K562 (cell line): ENCODE measurements at regions not wholly inside any gene's neighbourhood (a gene's known extent, or its start where the extent isn't known, plus 50 kb on each side); places are given as distances from the start of the nearest gene placed in this dataset.
A peak's percentile ranks its signal among the peaks of the same experiment; 100 is the strongest.

Source experiments
- ATAC-seq: fragments of 200-7000 bp; cut with Tn5 transposase; 3 replicates; pipeline ENCODE4 v1.9.1; 2020; ENCODE audit warnings: moderate library complexity
- BruUV-seq: library from RNA; stranded (reverse); fragments of 400-500 nt; replicated peaks from 2 replicates; lab custom pipeline; 2021; lab: Mats Ljungman, UMichigan
- CTCF ChIA-PET: fragments of 300-600 bp; formaldehyde crosslinking; extraction: SDS; loops from one replicate; lab custom pipeline; 2021; ENCODE audit warnings: low intra/inter-chr PET ratio; lab: Yijun Ruan, JAX
- POLR2A ChIA-PET: fragments of 300-600, 350-650 bp; sonication (Branson Sonifier 250); formaldehyde crosslinking; extraction: SDS; loops from one replicate; lab custom pipeline; 2021; ENCODE audit warnings: antibody characterized with exemption, inconsistent platforms; lab: Yijun Ruan, JAX
- DNase-seq, 4 experiments: peaks; one replicate each; pipeline versions ENCODE4 v3.0.0 to v3.0.0-alpha.2; 2011 to 2018; ENCODE audit warnings: low spot score in 3 of 4, mixed read lengths in 3 of 4; ENCODE audit errors: extremely low read depth in 1 of 4
- FAIRE-seq: peaks from 2 replicates; lab custom pipeline; 2011; peaks lifted over from hg19 to GRCh38; lab: Jason Lieb, UNC
- H2AFZ ChIP-seq: 2 replicates; pipeline ENCODE4 v1.6.0; 2011; ENCODE audit warnings: low read depth, low read length, control low read depth, inconsistent platforms
- H3K27ac ChIP-seq: fragments of 200-600 bp; 3 replicates; pipeline ENCODE4 v1.8.0; 2011; ENCODE audit warnings: low read depth, mild to moderate bottlenecking, control low read depth, inconsistent platforms, low read length, moderate library complexity, mixed read lengths; ENCODE audit errors: extremely low read depth
- H3K27me3 ChIP-seq, 2 experiments: fragments of 300-600 bp in 1 of 2; 2 replicates in 1 of 2; 3 replicates in 1 of 2; pipeline versions ENCODE4 v1.6.0 to v1.8.0; 2011; ENCODE audit warnings: inconsistent platforms in 2 of 2, low read length in 2 of 2, mild to moderate bottlenecking in 1 of 2, mixed read lengths in 1 of 2, moderate library complexity in 1 of 2; ENCODE audit not compliant: control insufficient read depth in 2 of 2, insufficient read depth in 2 of 2
- H3K36me3 ChIP-seq: fragments of 300-600 bp; 3 replicates; pipeline ENCODE4 v1.8.0; 2011; ENCODE audit warnings: mild to moderate bottlenecking, low read length, inconsistent platforms; ENCODE audit not compliant: control insufficient read depth, insufficient read depth
- H3K4me1 ChIP-seq, 2 experiments: fragments of 200-600 bp in 1 of 2; replicated peaks in 1 of 2; 2 replicates in 1 of 2; 3 replicates in 1 of 2; pipeline versions ENCODE4 v1.5.1 to v1.8.0; 2011; ENCODE audit warnings: inconsistent platforms in 2 of 2, low read length in 2 of 2, mild to moderate bottlenecking in 1 of 2, mixed read lengths in 1 of 2, moderate library complexity in 1 of 2; ENCODE audit not compliant: control insufficient read depth in 2 of 2, insufficient read depth in 2 of 2
- H3K4me2 ChIP-seq: 2 replicates; pipeline ENCODE4 v1.6.1; 2011; ENCODE audit warnings: low read length, control low read depth, inconsistent platforms, mixed read lengths; ENCODE audit not compliant: insufficient read depth
- H3K4me3 ChIP-seq: fragments of 200-600 bp; sonication (generic), shearing (Covaris generic); 2 replicates; pipeline ENCODE4 v1.5.1; 2016; ENCODE audit warnings: control low read depth, inconsistent platforms
- H3K79me2 ChIP-seq: fragments of 200-600 bp; 3 replicates; pipeline ENCODE4 v1.8.0; 2011; ENCODE audit warnings: low read length, inconsistent platforms; ENCODE audit not compliant: control insufficient read depth, insufficient read depth
- H3K9ac ChIP-seq, 2 experiments: 2 replicates each; pipeline versions ENCODE4 v1.6.0 to v1.6.1; 2011; ENCODE audit warnings: low read depth in 2 of 2, low read length in 2 of 2, control low read depth in 1 of 2, inconsistent platforms in 1 of 2, mild to moderate bottlenecking in 1 of 2, mixed read lengths in 1 of 2; ENCODE audit not compliant: insufficient read depth in 1 of 2
- H3K9me1 ChIP-seq: one replicate; pipeline ENCODE4 v1.6.0; 2011; ENCODE audit warnings: inconsistent platforms, mild to moderate bottlenecking, low read length, moderate library complexity; ENCODE audit not compliant: control insufficient read depth, insufficient read depth
- H3K9me3 ChIP-seq: replicated peaks from 2 replicates; pipeline ENCODE4 v1.5.1; 2011; ENCODE audit warnings: low read depth, low read length, inconsistent platforms; ENCODE audit not compliant: control insufficient read depth, insufficient read depth
- H4K20me1 ChIP-seq: replicated peaks from 2 replicates; pipeline ENCODE4 v1.6.1; 2011; ENCODE audit warnings: low read length, inconsistent platforms, mixed read lengths; ENCODE audit not compliant: control insufficient read depth, insufficient read depth
- NCOA4 ChIP-seq: fragments of 450-650 bp; IDR thresholded peaks from 2 replicates; pipeline ENCODE4 v1.6.1; 2018; ENCODE audit warnings: mild to moderate bottlenecking; ENCODE audit not compliant: partially characterized antibody
- NFXL1 ChIP-seq: fragments of 450-650 bp; formaldehyde crosslinking; IDR thresholded peaks from 2 replicates; pipeline ENCODE4 v1.4.0; 2021; ENCODE audit warnings: mild to moderate bottlenecking
- TOE1 ChIP-seq, 2 experiments: fragments of 450-650 bp in 1 of 2; sonication (generic) in 1 of 2; formaldehyde crosslinking in 1 of 2; IDR thresholded peaks; 2 replicates each; pipeline versions ENCODE4 v1.7.1 to v1.8.0; 2016 to 2022; ENCODE audit warnings: borderline replicate concordance in 2 of 2, mild to moderate bottlenecking in 2 of 2, antibody characterized with exemption in 1 of 2, inconsistent platforms in 1 of 2, low read depth in 1 of 2, missing genetic modification reagents in 1 of 2, moderate library complexity in 1 of 2
- TSC22D4 ChIP-seq: fragments of 450-650 bp; IDR thresholded peaks from 2 replicates; pipeline ENCODE4 v1.6.1; 2016; ENCODE audit warnings: missing genetic modification characterization, missing biosample characterization, control low read depth
- WGBS: fragments of 100-300 bp; shearing (Covaris generic); methylation state at CpG from one replicate; pipeline ENCODE4 v1.1.6; 2016; ENCODE audit warnings: low coverage, mixed read lengths; ENCODE audit not compliant: insufficient coverage; ENCODE audit errors: missing lambda C conversion rate; 5-methylcytosine and 5-hydroxymethylcytosine counted together
- in situ Hi-C: fragments of 300-500 bp; cut with MboI; formaldehyde crosslinking; loops from 4 replicates; pipeline ENCODE4 v1.15.0; 2018; ENCODE audit warnings: inconsistent platforms, mixed read lengths
- intact Hi-C: fragments of 100-400 bp; cut with micrococcal nuclease; formaldehyde crosslinking; loops from 2 replicates; pipeline ENCODE4 v1.14.2; 2022

GRCh38 chr1:10852998-10853520 is 56.6 kb upstream of the CASZ1 start (continued):
- TF ChIP-seq NFXL1 (CRISPR knock-in tag), result no peak

- Histone ChIP-seq H3K36me3 (no peaks in the 10 kb centered on the region), H3K27me3 (peaks cover 42 to 76% of the 10 kb centered on the region in 2 experiments), H3K9me3 (no peaks in the 10 kb centered on the region), H3K4me1 (peaks cover 0 to 5% of the 10 kb centered on the region in 2 experiments; a peak in 1 of 5 replicates), H2AFZ (no peak overlapping the region), H3K27ac (no peak overlapping the region), H3K9ac (no peak overlapping the region), H3K4me2 (no peak overlapping the region)
- ATAC-seq (no peak), DNase-seq (no peak)
- BruUV-seq, result no TSS peak
- WGBS, result 7% methylated on average over 2 of the region's 2 CpGs
- in situ Hi-C loops, result no loop called here
- CTCF ChIA-PET, result no interaction called here
- TF ChIP-seq TSC22D4 (tag) (0 out of 2 replicates have a peak, but pooled peaks have one; percentile 5), NCOA4 (no peak), TOE1 (IDR thresholded peaks at IDR 0.05; ENCODE audit: borderline replicate concordance) (no peak), TOE1 (CRISPR knock-in tag; IDR thresholded peaks at IDR 0.05; ENCODE audit: borderline replicate concordance, low read depth) (peak; percentile 51; the same call in 1 of the 2 replicates)
- TF ChIP-seq, all 486 proteins: peak for 2
- intact Hi-C loops, result no loop called here
- FAIRE-seq, result no peak
- POLR2A ChIA-PET, result no interaction called here
- H4K20me1 ChIP-seq, result peaks cover 9% of the 10 kb centered on the region; the same call in 1 of the 2 replicates
- no peaks in the 10 kb centered on the region for H3K79me2 ChIP-seq
- no peaks in the 10 kb centered on the region for H3K9me1 ChIP-seq
- no peak overlapping the region for H3K4me3 ChIP-seq
Observed at GRCh38 chr1:10853701-10854100, 57.3 kb upstream of the CASZ1 start.
